HG03520 (cell line): ENCODE measurements at regions not wholly inside any gene's neighbourhood (a gene's known extent, or its start where the extent isn't known, plus 50 kb on each side); places are given as distances from the start of the nearest gene placed in this dataset.

Experiments used
- ATAC-seq: cut with Tn5 transposase; IDR thresholded peaks from one replicate; pipeline ENCODE4 v1.9.1; 2021; ENCODE audit warnings: mild to moderate bottlenecking, moderate library complexity; ENCODE audit not compliant: unreplicated experiment

DNA sequence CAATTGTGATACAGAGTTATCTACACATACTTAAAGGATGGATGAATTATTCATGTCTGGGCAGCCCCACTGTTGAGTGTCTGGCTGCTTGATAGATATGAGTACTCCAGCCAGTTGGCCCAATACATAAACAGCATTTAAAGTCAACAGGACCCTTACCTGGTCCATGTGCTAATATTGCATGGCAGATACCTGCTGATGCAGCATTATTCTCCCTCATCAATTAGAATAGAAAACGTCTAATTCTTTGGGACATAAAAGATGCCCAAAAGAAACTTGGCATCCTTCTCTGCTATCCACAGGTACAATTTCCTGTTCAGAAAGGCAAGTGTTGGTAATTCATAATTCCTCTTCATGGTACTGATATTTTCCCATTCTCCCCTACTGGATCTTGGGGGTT is 550.8 kb downstream of the TFAP2B start:
- no peak for ATAC-seq

DNA sequence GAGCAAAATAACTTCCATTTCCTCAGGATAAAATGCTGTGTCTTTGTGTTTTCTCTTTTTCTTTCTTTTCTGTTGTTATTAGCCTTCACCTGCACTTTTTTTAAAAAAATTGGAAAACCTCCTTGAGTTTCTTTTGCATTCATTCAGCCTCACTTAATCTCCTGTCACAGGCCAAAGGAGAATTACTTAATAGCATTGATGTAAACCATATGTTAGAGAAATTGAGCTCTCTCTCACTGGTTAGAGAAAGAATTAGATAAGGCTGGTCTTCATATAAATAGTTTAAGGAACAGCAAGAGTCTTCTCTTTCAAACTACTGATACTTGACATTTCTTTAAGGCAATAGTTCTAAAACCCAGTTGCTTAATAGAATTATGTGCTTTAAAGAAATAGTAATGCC is 564.2 kb downstream of the TFAP2B start:
- no peak for ATAC-seq

DNA sequence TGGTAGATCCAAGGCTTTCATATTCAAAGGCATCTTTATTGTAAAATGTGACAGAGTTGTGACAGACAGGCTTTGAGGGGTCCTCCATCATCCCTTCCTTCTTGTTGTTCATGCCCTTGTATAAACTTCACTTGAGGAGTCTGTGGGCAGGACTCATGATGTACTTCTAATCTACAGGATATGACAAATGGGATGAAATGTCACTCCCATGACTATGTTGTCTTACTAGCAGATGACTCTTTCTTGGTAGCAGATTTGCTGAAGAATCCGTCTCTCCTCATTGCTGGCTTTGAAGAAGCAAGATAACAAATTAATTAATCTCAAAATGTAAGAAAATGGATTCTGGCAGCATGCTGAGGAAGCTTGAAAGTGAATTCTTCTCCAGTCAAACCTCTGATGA is 566.1 kb downstream of the TFAP2B start:
- ATAC-seq, result no peak

DNA sequence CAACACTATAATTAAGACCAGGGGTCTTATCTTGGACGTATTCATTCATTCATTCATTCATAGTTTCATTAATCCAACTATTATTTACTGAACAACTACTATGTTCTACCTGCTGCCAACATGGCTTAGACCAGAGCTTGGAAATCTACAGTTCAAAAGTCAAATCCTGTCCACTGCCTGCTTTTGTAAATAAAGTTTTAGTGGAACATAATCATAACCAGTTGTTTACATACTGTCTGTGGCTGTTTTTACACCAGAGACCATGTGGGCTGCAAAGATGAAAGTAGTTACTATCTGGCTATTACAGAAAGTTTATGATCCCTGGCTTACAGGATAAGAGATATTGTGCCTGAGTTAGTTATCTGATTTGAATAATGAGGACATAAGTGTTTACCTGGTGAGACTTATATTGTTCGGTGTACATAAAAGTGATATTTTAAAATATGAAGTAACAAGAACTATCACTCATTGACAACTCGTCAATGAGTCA is 567.7 kb downstream of the TFAP2B start:
- no peak for ATAC-seq

DNA sequence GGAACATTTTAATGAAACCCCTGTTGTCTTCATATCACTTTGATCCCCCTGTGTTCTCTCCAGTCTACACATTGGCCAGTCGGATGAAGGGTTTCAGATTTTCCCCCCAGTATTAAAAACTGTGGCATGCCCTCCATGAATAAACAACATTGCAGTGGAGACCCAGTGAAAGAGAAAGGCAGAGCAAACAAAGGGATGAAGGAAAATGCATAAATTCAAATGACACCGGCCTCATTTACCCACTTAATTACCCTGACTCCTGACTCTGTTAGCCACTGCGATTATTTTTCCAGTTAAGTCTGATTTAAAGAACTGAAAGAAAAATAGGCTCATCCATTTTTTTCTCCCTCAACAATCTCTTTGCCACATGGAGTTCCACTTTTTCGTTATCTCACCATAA is 569.2 kb downstream of the TFAP2B start:
- no peak for ATAC-seq

DNA sequence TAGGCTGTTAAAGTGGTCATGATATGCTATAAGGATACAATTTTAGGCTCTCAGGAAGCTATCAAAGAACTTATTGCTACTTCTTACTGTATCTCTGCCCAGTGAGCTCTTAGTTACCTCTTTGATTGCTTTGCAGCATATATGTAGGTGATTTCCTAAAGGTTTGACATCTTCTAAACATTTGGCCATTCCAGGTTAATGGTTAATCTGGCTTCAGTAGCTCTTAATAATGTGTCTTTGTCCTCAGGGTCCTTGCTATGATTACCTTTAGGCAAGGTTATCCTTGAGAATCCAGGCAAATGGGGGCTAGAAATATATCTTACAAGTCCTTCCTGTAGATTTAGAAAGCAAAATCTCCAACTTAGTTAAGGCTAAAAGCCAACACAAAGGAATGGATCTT is 575.4 kb downstream of the TFAP2B start:
- no peak for ATAC-seq

DNA sequence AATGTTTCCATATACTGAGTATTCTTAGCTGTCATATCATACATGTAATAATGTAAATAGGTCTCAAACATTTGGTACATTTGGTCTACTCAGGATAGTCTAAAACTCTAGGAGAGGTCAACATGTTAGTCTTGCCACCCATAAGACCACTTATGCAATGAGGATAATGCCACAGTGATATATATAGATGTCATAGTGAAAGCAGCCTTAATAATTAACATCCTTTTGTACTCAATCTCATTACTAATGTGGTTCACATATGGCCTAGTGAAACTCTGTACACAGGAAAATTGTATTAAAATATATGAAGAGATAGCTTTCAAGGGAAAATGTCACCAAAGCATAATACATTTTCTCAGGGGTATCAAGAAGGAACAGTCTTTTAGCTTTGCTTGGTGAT is 577.9 kb downstream of the TFAP2B start:
- no peak for ATAC-seq

DNA sequence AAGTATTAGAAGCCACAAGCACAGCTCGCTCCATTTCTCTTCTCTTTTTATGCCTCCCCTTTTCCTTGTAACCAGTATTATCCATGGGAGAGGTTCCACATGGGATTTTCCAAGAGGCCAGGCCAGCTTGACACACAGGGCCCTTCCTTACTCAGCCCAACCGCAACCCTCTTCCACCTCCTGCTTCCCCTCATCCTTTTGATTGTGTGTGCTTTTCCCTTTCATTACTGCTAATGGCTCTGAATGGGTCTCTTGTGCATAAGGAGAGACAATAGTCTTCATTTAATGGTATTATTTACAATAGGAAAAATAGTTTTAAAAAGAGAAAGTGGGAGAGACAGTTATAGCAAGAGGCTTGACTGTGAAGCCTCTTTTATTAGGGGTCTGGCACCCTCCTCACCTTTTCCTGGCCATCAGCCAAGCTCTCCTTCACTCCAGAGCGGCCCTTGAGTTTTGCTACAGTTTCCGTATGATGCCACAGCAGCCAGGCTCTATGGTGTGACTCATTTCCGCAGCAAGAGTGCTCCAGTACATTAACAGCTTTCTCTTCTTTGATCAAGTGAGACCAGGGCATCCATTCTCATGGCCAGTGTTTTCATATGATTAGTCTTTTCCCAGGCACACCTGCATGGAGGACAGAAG is 579.5 kb downstream of the TFAP2B start:
- peak; percentile 67 for ATAC-seq

DNA sequence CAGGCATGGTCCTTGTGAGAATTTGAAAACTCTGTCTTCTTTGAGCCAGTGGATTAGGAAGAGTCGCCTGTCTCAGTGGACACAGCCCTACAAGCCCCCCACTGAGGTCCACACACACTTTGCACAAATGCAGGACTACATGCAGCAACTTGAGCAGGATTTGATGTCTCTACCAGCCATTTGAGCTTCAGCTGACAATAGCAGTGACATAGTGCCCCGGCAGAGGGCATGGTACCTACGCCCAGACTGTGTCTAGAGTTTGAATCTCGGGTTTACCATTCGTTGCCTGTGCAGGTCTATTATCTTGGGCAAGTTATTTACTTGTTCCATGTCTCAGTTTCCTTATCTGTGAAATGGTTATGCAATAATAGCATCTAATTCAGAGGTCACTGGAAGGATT is 580.1 kb downstream of the TFAP2B start:
- peak; percentile 39 for ATAC-seq

DNA sequence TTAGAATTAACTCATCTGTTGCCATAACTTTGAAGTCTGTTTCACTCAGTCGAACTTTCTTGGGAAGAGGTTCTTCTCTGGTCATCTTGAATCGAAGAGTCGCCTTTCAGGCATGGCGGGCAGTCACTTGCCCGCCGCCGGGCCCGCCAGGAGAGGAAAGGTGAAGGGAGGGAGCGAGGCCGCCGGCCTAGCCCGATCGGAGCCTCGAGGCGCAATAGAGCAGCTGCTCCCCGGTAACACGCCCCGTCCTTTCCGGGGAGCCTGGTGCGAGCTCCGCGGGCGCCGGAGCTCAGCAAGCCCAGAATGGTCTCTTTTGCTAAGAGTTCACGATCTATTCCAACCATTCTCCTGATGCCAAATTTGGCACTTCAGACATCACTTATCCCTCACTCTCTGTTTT is 591.8 kb downstream of the TFAP2B start:
- ATAC-seq, result no peak

DNA sequence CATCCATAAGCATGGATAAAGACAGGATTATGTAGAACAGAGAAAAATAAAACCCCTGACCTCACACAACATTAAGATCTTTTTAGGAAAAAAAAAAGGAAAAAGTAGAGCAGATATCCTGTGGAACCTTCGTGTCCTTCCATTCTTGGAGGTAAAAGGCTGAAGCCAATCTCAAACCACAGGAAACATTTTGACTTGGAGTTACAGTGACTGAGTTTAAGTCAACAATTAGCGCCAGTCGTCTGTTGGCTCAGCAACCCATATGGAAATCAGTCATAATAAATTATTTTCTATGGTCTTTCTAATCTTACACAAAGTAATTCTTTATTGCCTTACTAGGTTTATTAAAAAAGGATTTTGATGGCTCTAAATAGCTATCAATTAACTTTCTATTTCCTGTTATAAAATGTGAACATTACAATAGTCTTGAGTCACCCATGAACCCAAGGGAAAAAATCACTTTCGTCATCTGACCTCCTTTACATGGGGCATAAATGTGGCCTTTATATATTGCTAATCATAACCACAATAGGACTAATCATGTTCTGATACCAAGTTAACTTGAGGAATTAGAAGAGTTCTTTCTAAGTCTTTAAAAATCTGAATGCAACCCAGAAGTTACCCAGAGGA is 592.9 kb downstream of the TFAP2B start:
- ATAC-seq, result no peak

DNA sequence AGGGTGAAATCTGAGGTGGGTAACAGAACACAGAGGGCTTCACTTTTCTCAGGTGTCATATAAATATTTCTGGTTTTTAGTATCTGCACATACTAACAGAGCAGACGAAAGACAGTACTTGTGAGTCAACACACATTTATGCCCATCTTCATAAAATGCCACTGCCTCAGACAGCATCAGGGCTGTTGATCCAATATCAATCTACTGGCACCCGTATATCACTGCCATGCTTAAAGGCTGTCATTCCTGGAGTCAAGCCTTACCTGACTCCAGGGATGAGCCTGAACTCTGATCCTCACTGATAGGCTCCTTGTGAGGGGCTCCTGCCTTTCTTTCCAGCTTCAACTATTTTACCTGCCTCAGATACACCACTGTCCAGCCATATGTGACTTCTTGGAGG is 595.7 kb downstream of the TFAP2B start:
- no peak for ATAC-seq

DNA sequence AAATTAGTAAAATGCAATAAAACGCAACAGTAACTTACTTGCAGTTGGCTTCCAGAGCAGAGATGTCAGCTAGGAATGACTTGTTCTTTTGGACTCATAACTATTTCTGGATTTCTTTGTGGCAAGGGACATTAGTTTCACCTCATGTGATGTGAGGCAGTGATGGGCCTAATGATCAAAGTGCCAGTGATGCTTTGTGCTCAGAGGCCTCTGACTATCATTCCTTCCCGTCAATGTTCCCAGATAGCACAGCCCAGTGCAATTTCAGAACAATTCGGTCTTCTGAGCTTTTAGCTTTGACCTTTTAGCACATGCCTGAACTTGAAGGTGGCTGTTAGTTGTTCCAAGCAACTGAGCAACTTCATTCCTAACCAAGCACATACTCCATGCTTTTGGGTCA is 596.8 kb downstream of the TFAP2B start:
- ATAC-seq, result no peak

DNA sequence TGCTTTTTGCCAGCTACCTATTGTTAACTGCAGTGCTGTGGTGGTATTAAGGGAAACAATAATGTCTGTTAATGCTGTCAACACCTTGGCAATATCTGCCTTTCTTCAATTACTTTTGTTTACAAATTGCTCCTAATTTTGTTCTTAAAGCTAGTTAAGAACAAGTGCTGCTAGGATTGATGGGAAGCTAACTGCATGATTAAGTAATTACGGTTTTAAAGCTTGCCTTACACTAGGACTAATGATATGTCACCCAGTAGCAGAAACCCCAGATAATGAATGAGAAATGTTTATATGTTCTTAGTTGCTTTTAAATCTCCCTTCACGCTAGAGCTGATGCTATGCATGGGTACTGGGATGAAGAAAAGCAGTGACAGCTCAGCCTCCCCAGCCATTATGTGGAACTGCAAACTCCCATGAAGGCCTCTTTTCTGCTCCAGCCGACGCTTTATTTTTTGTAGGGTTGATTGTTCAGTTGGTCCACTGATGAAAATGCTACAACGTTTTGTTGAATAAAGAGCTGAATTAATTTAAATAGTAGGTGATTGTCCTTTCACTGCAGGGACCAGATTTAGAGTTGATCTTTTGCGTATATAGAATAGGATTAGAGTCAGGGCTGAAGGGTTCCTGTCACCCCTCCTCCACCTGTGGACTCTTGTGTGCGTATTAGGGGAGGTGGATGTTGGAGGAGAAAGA is 610.5 kb downstream of the TFAP2B start:
- no peak for ATAC-seq

DNA sequence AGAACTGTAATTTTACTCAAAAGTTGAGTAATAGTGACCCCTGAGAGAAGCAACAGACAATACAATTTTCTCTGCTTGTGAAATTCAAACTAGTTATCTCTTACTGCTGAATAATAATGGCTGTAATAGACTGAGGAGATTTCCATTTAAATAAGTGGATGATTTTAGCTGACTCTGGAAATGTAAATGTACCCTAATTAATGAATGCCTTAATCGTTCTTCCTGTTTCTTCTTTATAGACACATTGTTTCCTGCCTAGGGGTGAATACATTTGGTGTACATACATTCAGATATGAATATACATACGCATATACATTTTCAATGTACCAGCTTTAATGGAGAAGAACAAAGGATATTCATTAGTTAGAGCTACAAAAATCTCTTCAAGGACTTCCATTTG is 611.9 kb downstream of the TFAP2B start:
- no peak for ATAC-seq

DNA sequence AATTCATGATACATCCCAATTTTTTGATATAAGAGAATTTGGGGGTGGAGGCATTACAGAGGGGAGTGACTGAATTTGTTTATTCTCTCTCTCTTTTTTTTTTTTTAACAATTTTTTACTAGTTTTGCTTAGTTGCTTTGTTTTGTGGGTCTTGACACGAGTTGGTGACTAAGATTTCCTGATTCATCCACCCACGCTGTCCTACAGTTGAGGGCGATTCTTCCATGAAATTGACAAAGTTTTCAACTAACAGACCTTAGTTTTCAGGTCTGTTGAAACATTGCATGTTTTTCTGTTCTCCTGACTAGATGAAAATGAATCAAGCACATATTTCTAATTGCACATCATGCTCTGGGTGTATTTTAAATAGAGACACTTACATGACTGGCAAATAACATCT is 613.8 kb downstream of the TFAP2B start:
- ATAC-seq, result no peak

DNA sequence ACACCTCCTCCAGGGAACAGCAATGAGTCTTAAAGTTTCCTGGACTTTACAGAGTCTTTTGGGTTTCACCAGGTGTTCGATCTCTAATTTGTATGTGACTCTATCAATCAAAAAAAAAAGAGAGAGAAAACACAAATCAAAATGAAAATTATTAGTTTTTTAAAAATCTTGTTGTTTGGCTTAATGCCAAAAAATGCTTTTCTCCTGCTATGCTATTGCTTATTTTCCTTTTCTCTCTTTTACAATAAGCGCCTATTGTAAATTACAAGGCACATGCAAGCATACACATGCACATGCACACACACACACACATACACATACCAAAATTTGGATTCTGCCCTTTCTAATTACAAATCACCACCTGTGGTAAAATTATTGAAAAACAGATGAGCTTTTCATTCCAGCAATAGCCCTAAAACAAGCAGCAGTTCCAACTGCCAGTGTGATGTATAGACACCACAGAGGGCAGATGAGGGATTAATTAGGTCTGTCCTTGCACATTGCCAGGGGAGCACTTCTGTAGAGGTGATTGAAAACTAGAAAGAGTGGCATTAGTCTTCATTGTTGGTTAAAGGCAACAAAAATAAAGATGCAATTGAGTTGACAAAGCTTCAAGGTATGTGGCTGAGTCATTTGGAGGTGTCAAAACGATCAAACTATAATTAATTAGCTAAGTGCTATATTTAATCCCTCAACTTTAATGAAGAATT is 631.7 kb downstream of the TFAP2B start:
- no peak for ATAC-seq

DNA sequence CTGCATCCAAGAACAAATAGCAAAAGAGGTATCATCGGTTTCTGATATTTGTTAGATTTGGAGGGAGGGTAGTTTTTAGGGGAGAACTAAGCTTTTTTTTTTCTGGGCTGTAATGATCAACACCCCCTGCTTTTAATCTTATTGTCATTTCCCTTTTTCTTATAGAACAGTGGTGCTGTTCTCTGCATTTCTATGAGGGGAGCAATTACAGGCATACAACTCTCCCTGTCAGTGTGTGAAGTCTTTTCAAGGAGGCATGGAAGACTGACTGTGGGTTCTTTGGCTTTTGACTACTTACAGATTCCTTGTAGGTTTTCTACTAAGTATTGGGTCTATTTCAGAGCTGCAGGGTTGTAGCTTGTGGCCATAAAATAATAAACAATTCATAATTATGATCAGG is 632.3 kb downstream of the TFAP2B start:
- ATAC-seq, result no peak

DNA sequence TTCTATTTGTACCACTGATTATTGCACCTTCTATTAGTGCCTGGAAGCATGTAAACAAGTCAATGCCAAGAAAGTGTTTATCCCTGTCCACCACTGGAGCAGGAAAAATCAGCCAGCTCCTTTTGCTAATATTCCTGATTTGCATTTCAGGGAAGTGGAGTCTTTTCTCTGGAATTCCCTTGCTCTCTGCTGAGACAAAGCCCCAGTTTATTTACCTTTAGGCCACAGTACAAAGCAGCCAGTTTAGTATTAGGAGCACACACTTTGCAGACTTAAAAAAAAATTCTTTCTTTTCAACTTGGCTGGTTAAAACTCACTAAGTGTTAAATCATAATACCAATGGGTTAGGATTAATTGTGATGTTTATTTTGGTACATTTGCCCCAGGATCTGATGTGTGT is 631.1 kb downstream of the PKHD1 start:
- ATAC-seq, result no peak

DNA sequence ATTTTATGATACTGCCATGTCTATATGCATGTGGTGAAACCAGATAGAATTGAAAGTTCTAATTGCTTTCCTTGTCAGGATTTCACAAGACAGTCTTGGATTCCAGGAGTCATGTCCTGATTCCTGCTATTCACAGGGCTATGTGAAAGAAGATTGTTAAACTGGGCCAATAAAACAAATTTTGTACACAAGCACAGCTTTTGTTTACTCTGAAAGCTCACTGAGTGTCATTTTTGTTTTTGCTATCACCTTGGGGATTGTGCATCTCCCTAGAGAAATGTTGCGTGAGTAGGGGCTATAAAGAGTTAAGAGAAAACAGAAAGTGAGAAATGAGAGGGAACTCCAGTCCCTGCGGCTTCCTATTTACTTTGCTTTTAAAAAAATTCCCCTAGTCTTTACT is 627.5 kb downstream of the PKHD1 start:
- ATAC-seq, result peak; percentile 98

DNA sequence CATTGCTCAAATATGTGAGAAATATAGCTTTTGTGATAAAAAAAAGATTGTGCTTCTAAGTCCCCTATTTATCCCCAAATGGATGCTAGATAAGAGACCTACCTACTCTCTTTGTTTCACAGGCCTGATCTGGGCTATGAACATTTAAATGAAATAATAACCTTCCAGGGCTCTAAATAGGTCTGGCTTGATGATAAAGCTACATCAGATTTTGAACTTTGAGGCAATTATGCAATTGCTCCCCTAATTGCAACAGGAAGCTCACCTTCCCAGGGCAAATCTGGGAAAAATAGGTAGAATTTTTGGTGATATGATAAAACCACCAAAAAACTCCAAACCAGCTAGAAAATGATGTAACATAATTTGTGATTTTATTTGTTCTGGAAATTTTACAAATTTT is 624.5 kb downstream of the PKHD1 start:
- no peak for ATAC-seq

DNA sequence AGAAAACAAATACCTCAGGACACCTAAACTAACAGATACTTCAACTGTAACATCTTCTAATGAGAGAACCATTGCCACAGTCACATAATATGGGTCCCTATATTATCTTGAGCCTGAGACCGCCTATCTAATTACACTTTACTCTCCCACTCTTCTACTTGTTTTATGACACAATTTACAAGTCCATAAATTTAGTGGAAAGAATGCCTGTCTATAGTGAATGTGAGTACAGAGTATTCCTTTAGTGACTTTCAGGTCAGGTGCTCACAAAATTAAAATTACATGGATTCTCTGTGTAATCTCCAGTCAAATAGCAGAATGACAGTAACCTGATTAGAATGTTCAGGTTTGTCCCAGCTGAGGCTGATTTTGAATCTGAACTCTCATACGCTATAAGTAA is 624.1 kb downstream of the PKHD1 start:
- no peak for ATAC-seq
